Lower leg skin (tissue), 3 donors: ENCODE measurements at regions not wholly inside any gene's neighbourhood (a gene's known extent, or its start where the extent isn't known, plus 50 kb on each side); places are given as distances from the start of the nearest gene placed in this dataset.

Experiments
- POLR2A ChIP-seq, 2 donors: fragments of 450-650 bp; IDR thresholded peaks; one replicate each; pipeline ENCODE4 v1.6.1; 2016 to 2017; ENCODE audit warnings: antibody characterized with exemption in 2 of 2, mild to moderate bottlenecking in 1 of 2, moderate library complexity in 1 of 2
- TF ChIP-seq, protein P1 (sequence below), 3 donors: fragments of 450-650 bp; IDR thresholded peaks; one replicate each; pipeline ENCODE4 v1.5.1; 2016; ENCODE audit warnings: antibody characterized with exemption in 3 of 3, mild to moderate bottlenecking in 3 of 3, moderate library complexity in 2 of 3

DNA sequence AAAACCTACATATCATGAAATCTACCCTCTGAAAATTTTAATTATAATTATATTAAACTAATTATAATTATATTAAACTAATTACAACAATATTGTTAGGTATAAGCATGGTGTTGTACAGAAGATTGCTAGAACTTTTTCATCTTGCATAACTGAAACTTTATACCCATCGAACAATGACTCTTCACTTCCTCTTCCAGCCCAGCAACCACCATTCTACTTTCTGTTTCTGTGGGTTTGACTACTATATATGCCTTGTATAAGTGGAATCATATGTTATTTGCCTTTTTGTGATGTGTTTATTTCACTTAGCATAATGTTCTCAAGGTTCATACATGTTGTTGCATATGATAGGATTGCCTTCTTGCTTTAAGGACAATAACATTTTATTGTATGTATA, 274.2 kb upstream of the CCNH start:
- TF ChIP-seq, protein P1, sequence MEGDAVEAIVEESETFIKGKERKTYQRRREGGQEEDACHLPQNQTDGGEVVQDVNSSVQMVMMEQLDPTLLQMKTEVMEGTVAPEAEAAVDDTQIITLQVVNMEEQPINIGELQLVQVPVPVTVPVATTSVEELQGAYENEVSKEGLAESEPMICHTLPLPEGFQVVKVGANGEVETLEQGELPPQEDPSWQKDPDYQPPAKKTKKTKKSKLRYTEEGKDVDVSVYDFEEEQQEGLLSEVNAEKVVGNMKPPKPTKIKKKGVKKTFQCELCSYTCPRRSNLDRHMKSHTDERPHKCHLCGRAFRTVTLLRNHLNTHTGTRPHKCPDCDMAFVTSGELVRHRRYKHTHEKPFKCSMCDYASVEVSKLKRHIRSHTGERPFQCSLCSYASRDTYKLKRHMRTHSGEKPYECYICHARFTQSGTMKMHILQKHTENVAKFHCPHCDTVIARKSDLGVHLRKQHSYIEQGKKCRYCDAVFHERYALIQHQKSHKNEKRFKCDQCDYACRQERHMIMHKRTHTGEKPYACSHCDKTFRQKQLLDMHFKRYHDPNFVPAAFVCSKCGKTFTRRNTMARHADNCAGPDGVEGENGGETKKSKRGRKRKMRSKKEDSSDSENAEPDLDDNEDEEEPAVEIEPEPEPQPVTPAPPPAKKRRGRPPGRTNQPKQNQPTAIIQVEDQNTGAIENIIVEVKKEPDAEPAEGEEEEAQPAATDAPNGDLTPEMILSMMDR (IDR thresholded peaks at IDR 0.05): no peak
- no peak for TF ChIP-seq POLR2A (IDR thresholded peaks at IDR 0.05)
